HCT116 (cell line): ENCODE measurements at regions not wholly inside any gene's neighbourhood (a gene's known extent, or its start where the extent isn't known, plus 50 kb on each side); places are given as distances from the start of the nearest gene placed in this dataset.
A peak's percentile ranks its signal among the peaks of the same experiment; 100 is the strongest.

ENCODE experiments used
- ATAC-seq: fragments of 200-7000 bp; cut with Tn5 transposase; 2 replicates; pipeline ENCODE4 v1.9.1; 2020; ENCODE audit warnings: mild to moderate bottlenecking, moderate library complexity
- BruUV-seq: library from RNA; stranded (reverse); fragments of 400-500 nt; replicated peaks from 2 replicates; lab custom pipeline; 2021; lab: Mats Ljungman, UMichigan
- CTCF ChIA-PET: fragments of 300-600 bp; sonication (Branson Sonifier 250); formaldehyde crosslinking; loops from one replicate; lab custom pipeline; 2021; ENCODE audit warnings: antibody characterized with exemption; lab: Charles Lee
- POLR2A ChIA-PET: fragments of 300-600, 350-600 bp; sonication (Branson Sonifier 250); formaldehyde crosslinking; loops from one replicate; lab custom pipeline; 2021; ENCODE audit warnings: antibody characterized with exemption; lab: Charles Lee
- RAD21 ChIA-PET, 2 experiments: fragments of 300-600 bp; sonication (Branson Sonifier 250); formaldehyde crosslinking; loops; one replicate each; lab custom pipeline; 2023; ENCODE audit warnings: low total read pairs in 2 of 2; ENCODE audit not compliant: uncharacterized antibody in 2 of 2, unreplicated experiment in 2 of 2, low non-redundant PET in 1 of 2; lab: Charles Lee
- DNase-seq: peaks from one replicate; pipeline ENCODE4 v3.0.0-alpha.2; 2010; ENCODE audit warnings: low read depth, low spot score
- H2AFZ ChIP-seq: fragments of 200-600 bp; shearing (Covaris generic), sonication (generic); 2 replicates; pipeline ENCODE4 v1.6.1; 2017; ENCODE audit warnings: low read depth, mixed run types, mixed read lengths, antibody characterized with exemption, low read length; ENCODE audit not compliant: poor library complexity, severe bottlenecking
- H3K27ac ChIP-seq: 2 replicates; pipeline ENCODE4 v1.5.1; 2012; ENCODE audit warnings: low read depth, low read length
- H3K27me3 ChIP-seq: fragments of 200-600 bp; sonication (generic); 2 replicates; pipeline ENCODE4 v1.6.1; 2016; ENCODE audit warnings: mixed run types, low read length, mixed read lengths; ENCODE audit not compliant: insufficient read depth
- H3K36me3 ChIP-seq, 2 experiments: fragments of 200-500 bp in 1 of 2; fragments of 200-600 bp in 1 of 2; sonication (Bioruptor generic) in 1 of 2; sonication (generic) in 1 of 2; 2 replicates each; pipeline versions ENCODE4 v1.5.1 to v1.6.1; 2014 to 2016; ENCODE audit warnings: low read length in 2 of 2, inconsistent platforms in 1 of 2, mixed read lengths in 1 of 2, mixed run types in 1 of 2; ENCODE audit not compliant: insufficient read depth in 2 of 2, control insufficient read depth in 1 of 2
- H3K4me1 ChIP-seq, 2 experiments: fragments of 200-600 bp in 1 of 2; sonication (generic) in 1 of 2; 2 replicates each; pipeline versions ENCODE4 v1.5.1 to v1.6.1; 2012 to 2017; ENCODE audit warnings: low read length in 2 of 2, inconsistent platforms in 1 of 2, mild to moderate bottlenecking in 1 of 2, mixed read lengths in 1 of 2, mixed run types in 1 of 2, moderate library complexity in 1 of 2; ENCODE audit not compliant: insufficient read depth in 2 of 2, control insufficient read depth in 1 of 2
- H3K4me2 ChIP-seq: fragments of 200-600 bp; sonication (generic); 2 replicates; pipeline ENCODE4 v1.6.1; 2017; ENCODE audit warnings: mixed run types, low read length, mixed read lengths
- H3K4me3 ChIP-seq, 2 experiments: fragments of 200-600 bp in 1 of 2; sonication (generic) in 1 of 2; replicated peaks in 1 of 2; 2 replicates each; pipeline ENCODE4 v1.5.1; 2011 to 2016; ENCODE audit warnings: low read length in 2 of 2, control low read depth in 1 of 2, low read depth in 1 of 2, mild to moderate bottlenecking in 1 of 2, mixed read lengths in 1 of 2, mixed run types in 1 of 2
- H3K79me2 ChIP-seq: fragments of 200-600 bp; sonication (generic); 2 replicates; pipeline ENCODE4 v1.6.1; 2017; ENCODE audit warnings: mild to moderate bottlenecking, mixed run types, low read length, moderate library complexity, mixed read lengths; ENCODE audit not compliant: insufficient read depth
- H3K9ac ChIP-seq: fragments of 200-600 bp; sonication (generic); 2 replicates; pipeline ENCODE4 v1.6.1; 2016; ENCODE audit warnings: low read length, mixed read lengths
- H3K9me2 ChIP-seq: fragments of 200-600 bp; sonication (generic), shearing (Covaris generic); 2 replicates; pipeline ENCODE4 v1.6.1; 2017; ENCODE audit warnings: mixed run types, mild to moderate bottlenecking, moderate library complexity; ENCODE audit not compliant: insufficient read depth
- H3K9me3 ChIP-seq, 2 experiments: fragments of 200-500 bp in 1 of 2; fragments of 200-600 bp in 1 of 2; sonication (Bioruptor generic) in 1 of 2; sonication (generic) in 1 of 2; 2 replicates each; pipeline ENCODE4 v1.6.1; 2014 to 2017; ENCODE audit warnings: low read length in 2 of 2, mixed read lengths in 2 of 2, inconsistent platforms in 1 of 2, low read depth in 1 of 2, mild to moderate bottlenecking in 1 of 2, mixed run types in 1 of 2, moderate library complexity in 1 of 2; ENCODE audit not compliant: control insufficient read depth in 1 of 2, insufficient read depth in 1 of 2
- H4K20me1 ChIP-seq: fragments of 200-600 bp; sonication (generic), shearing (Covaris generic); 2 replicates; pipeline ENCODE4 v1.6.1; 2017; ENCODE audit warnings: mixed run types, mild to moderate bottlenecking, moderate library complexity; ENCODE audit not compliant: insufficient read depth
- CTCF ChIP-seq, 3 experiments: fragments of 200-600 bp in 1 of 3; sonication (generic) in 1 of 3; IDR thresholded peaks in 2 of 3; conservative IDR thresholded peaks in 1 of 3; 2 replicates each; pipeline ENCODE4 v1.5.1; 2012 to 2017; ENCODE audit warnings: low read depth in 2 of 3, low read length in 2 of 3, antibody characterized with exemption in 1 of 3, borderline replicate concordance in 1 of 3, control low read depth in 1 of 3, mild to moderate bottlenecking in 1 of 3, mixed read lengths in 1 of 3, mixed run types in 1 of 3, moderate library complexity in 1 of 3; ENCODE audit not compliant: insufficient read depth in 1 of 3
- ELF1 ChIP-seq: IDR thresholded peaks from 2 replicates; pipeline ENCODE4 v1.6.1; 2012; ENCODE audit warnings: low read depth, borderline replicate concordance
- EZH2 ChIP-seq: fragments of 200-600 bp; sonication (generic); IDR thresholded peaks from 2 replicates; pipeline ENCODE4 v1.6.1; 2017; ENCODE audit warnings: antibody characterized with exemption, mixed run types
- JUND ChIP-seq: IDR thresholded peaks from 2 replicates; pipeline ENCODE4 v1.6.1; 2012
- MAX ChIP-seq: IDR thresholded peaks from 2 replicates; pipeline ENCODE4 v1.6.1; 2012
- SP1 ChIP-seq: IDR thresholded peaks from 2 replicates; pipeline ENCODE4 v1.6.1; 2012; ENCODE audit warnings: low read depth
- YY1 ChIP-seq: IDR thresholded peaks from 2 replicates; pipeline ENCODE4 v1.6.1; 2011; ENCODE audit warnings: low read length, low read depth, moderate library complexity, mild to moderate bottlenecking; ENCODE audit not compliant: insufficient replicate concordance; ENCODE audit errors: extremely low read depth
- ZBTB33 ChIP-seq: IDR thresholded peaks from 2 replicates; pipeline ENCODE4 v1.6.1; 2011; ENCODE audit warnings: mild to moderate bottlenecking, low read length, moderate library complexity; ENCODE audit not compliant: insufficient replicate concordance; ENCODE audit errors: extremely low read depth
- intact Hi-C: fragments of 100-400 bp; cut with micrococcal nuclease; formaldehyde crosslinking; loops from 2 replicates; pipeline ENCODE4 v1.10.0; 2022

GRCh38 chr7:41599760-41600159 lies 103.1 kb downstream of the INHBA start:
- no peaks in the 10 kb centered on the region for H3K27me3 ChIP-seq
- no TSS peak for BruUV-seq
- no peaks in the 10 kb centered on the region for H3K9me2 ChIP-seq
- H3K4me1 ChIP-seq: no peaks in the 10 kb centered on the region
- H3K4me2 ChIP-seq: no peak overlapping the region
- RAD21 ChIA-PET: no interaction called here
- H3K9ac ChIP-seq: no peak overlapping the region
- H4K20me1 ChIP-seq: no peaks in the 10 kb centered on the region
- ATAC-seq: no peak
- no peaks in the 10 kb centered on the region for H3K79me2 ChIP-seq
- H3K36me3 ChIP-seq: no peaks in the 10 kb centered on the region
- no peak for DNase-seq
- H3K4me3 ChIP-seq: no peak overlapping the region
- TF ChIP-seq ZBTB33 (no peak), JUND (no peak), YY1 (no peak), CTCF (IDR thresholded peaks at IDR 0.05 in 2 of 3, conservative IDR thresholded peaks at IDR 0.05 in 1 of 3; ENCODE audit: borderline replicate concordance in 1 of 3, insufficient read depth in 1 of 3, low read depth in 2 of 3, low read length in 2 of 3) (peak in 2 of 3 experiments; percentile 50 to 57; a peak in 4 of 6 replicates), MAX (no peak), EZH2 (no peak), SP1 (no peak), ELF1 (no peak)
- CTCF ChIA-PET: interaction anchor here (1.2 kb wide), 1 partner anchor 10 kb away, joined by 3 read pairs; no protein-coding TSS in a partner anchor
- no peaks in the 10 kb centered on the region for H3K9me3 ChIP-seq
- H3K27ac ChIP-seq: no peak overlapping the region
- H2AFZ ChIP-seq: no peak overlapping the region
- POLR2A ChIA-PET: no interaction called here
- intact Hi-C loops: no loop called here
